CD4-positive, alpha-beta T cell treated with Interferon alpha-2 for 1 hour (primary cell): ENCODE measurements at regions not wholly inside any gene's neighbourhood (a gene's known extent, or its start where the extent isn't known, plus 50 kb on each side); places are given as distances from the start of the nearest gene placed in this dataset.

Experiments used
- DNase-seq, 2 donors: peaks; one replicate each; pipeline ENCODE4 v3.0.0-alpha.2; 2020 to 2022

DNA sequence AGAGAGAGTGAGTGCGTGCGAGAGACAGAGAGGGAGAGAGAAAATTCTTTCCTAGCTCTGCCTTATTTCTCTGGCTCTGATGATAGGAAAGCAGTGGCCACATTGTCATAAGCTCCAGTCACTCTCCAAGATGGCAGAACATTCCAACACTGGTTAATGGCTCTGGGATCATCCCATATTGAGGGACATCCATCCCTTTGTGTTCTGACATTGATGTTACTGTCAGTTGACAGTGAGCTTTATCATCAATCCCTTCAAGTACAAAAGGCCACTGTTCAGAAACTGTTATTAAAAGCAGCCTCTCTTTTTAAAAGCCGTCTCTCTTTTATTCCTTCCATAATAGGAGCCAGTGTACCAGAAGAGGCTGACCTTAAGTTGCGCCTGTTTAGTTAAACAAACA, 1084.9 kb upstream of the RBFOX1 start:
- no peak for DNase-seq

GRCh38 chr16:6247150-6247549, 1085.5 kb upstream of the RBFOX1 start:
- no peak for DNase-seq

- no peak for DNase-seq
These were observed 1086.4 kb upstream of the RBFOX1 start for GRCh38 chr16:6246266-6246665.

DNA sequence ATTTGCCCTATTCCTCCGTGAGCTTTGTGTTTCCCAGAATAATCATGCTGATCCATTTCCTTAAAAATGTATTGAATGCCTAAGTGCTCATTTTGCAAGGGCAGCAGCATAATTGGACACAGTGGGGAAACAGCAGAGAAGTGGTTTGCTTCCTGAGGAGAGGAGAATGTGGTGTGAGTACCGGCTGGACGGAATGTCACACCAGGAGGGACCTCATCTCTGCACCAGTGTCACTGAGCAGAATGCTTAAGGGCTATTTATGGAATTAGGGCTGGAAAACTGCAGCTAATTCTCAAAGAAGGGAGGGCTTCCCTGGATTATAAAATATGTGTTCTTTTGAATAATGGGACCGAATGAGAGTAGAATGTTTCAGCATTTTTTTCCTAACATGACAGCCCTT, 1100.6 kb upstream of the RBFOX1 start:
- DNase-seq = no peak

DNA sequence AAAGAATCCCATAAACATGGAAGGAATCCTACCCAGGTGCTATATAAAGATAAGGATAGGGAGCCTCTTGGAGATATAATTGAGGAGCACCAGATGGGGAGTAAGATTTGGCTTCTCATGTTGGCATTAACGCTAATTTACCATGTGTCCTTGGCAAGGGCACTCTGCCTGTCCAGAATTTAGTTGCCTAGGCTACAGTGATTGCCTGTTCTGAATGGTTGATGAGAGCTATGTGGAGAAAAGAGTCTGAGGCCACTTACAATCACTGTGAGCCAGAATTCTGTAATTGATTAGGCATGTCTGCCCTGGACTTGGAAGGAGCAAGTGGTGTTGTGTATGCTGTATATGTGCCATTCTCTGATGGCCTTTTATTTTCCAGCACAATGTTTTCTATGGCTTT, 1101.2 kb upstream of the RBFOX1 start:
- DNase-seq = no peak

DNA sequence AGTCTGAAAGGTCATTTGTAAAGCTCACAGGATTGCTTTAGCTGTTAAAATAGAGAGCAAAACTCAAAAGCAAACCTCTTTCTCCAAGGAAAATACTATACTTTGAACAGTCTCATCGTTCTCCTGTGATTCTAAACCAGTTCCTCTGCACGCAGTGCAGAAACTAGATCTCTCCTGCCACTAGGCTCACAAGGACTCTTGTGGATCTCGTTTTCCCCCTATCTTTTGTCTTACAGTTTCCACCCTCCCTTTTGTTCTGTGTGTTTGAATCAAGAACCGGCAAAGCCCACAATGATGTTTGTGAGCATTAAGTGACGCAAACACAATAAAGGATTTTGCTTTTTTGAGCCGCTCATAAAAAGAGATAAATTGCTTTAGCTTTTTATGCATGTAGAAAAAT, 1103.5 kb upstream of the RBFOX1 start:
- DNase-seq = no peak

DNA sequence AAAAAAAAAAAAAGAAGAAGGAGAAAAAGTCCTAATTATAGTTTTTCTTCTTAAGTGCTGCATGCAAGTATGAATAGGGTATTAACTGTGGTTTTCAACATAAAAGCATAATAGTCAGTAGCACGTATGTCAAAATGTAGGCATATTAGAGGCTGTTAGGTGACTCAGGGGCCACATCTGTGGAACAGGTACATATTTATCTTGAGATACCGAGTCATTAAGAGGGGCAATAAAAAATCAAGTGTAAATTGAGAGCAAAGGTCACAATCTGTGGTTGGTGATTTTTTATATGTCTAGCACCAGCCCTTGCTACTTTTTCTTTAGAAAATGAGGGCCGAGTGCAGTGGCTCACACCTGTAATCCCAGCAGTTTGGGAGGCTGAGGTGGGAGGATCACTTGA, 1113.8 kb upstream of the RBFOX1 start:
- no peak for DNase-seq

GRCh38 chr16:6216836-6217235, 1115.8 kb upstream of the RBFOX1 start:
- DNase-seq = no peak

DNA sequence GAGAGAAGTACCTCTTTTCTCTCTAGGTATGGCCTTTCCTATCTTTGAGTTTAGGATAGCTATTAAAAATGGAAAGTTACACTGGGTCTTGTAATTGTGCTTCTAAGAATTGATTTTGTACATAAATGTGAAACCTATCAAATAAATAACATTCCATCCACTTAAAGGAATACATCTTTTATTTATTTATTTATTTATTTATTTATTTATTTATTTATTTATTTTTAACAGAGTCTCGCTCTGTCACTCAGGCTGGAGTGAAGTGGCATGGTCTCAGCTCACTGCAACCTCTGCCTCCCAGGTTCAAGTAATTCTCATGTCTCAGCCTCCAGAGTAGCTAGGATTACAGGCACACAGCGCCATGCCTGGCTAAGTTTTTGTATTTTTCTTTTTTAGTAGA, 1114.0 kb upstream of the EEF2KMT start:
- no peak for DNase-seq

GRCh38 chr16:6209355-6209930, 1111.8 kb upstream of the EEF2KMT start:
- no peak for DNase-seq

DNA sequence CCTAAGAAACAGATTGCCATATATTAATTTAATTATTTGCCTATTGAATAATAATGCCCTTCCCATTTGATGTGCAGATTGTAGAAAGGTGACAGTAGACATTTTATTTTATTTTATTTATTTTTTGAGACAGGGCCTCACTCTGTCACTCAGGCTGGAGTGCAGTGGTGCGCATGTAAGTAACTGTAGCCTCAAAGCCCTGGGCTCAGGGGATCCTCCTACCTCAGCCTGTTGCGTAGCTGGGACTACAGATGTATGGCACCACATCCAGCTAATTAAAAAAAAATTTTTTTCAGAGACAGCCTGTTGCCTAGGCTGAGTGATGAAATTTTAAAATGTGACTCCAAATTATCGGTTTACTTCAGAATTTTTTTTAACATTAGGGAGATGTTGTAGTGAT, 1110.0 kb upstream of the EEF2KMT start:
- DNase-seq = no peak

GRCh38 chr16:6207124-6207523, 1109.5 kb upstream of the EEF2KMT start:
- DNase-seq = no peak

DNA sequence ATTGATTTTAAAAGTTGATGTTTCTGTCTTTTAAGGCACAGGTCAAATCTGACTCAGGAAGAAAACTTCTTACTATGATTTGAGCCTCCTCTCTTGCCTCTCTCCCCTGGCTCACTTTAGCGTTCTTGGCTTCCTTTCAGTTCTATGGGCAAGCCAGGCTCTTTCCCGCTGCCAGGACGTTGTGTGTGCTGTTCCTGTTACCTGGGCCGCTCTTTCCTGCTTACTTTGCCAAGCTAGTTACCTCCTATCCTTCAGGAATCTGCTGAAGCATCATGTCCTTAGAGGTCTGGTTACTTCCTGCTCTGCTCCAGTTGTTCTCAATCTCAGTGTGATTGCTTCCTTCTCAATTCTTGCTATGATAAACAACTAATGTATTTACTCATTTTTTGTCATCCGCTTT, 1108.5 kb upstream of the EEF2KMT start:
- no peak for DNase-seq

- DNase-seq = no peak
These were observed 1107.3 kb upstream of the EEF2KMT start for GRCh38 chr16:6204945-6205344.

- no peak for DNase-seq
These were observed 1103.3 kb upstream of the EEF2KMT start for GRCh38 chr16:6200861-6201260.

GRCh38 chr16:6200271-6200670, 1102.7 kb upstream of the EEF2KMT start:
- DNase-seq = no peak

DNA sequence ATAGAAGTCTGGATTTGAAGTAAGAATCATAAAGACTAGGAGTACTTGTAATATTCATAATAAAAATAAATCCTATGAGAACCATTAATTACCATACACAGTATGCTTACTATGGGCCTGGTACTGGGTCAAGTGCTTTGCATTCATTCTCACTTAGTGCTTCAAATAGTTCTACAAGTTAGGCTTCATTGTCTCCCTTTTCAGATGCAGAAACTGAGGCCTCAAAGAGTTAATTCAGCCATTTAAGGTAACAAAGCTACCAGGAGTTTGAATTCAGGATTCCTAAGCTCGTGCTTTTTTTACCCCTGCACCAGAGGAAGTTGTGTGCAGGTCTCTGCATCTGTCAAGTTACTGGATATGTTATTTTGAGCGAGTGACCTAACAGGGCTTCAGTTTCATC, 1098.4 kb upstream of the EEF2KMT start:
- DNase-seq = no peak

- no peak for DNase-seq
These were observed 1096.1 kb upstream of the EEF2KMT start for GRCh38 chr16:6193718-6194117.

- DNase-seq = no peak
These were observed 1095.4 kb upstream of the EEF2KMT start for GRCh38 chr16:6192984-6193383.

DNA sequence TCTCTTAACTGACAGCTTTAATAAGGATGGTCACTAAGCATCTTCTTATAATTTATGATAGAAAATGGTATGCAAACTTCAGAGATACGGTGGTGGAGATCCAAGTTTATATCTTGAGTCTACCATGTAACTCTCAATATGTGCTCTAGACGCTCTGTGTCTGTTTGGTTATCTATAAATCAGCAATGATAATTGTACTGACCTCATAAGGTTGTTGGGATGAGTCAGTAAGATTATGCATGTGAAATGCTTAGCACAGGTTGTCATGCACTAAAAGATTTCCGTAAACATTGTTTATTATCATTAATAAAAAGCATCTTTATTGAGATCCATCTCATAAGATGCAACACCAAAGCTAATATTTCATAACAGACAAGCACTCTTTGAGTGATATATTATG, 1094.9 kb upstream of the EEF2KMT start:
- no peak for DNase-seq

- no peak for DNase-seq
These were observed 1093.2 kb upstream of the EEF2KMT start for GRCh38 chr16:6190776-6191175.

GRCh38 chr16:6189216-6189615, 1091.6 kb upstream of the EEF2KMT start:
- no peak for DNase-seq

DNA sequence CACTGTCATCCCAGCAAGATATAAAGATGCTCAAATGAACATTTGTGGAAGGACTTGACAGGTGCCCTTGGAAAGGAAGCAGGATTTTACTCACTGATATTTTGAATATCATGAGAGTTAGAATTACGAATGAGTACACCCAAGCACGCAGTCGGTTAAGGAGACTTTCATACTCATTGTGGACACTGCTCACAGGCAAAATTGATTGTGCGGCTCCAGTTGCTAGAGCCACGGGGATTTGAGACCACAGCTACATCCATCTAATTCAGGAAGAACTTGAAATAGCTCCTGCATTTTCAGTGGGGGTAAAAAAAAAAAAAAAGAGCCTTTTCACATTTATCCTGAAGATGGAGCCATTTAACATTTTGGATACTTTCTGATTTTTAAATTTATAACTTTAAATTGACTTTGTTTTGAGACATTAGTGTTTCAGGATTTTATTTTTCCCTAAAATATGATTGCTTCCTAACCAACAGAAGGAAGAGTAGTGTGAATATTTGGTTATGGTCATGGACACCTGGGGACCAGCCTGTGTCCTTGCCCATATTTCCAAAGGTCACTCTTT, 1080.1 kb upstream of the EEF2KMT start:
- no peak for DNase-seq

- DNase-seq = no peak
These were observed 1072.4 kb upstream of the EEF2KMT start for GRCh38 chr16:6170022-6170421.

DNA sequence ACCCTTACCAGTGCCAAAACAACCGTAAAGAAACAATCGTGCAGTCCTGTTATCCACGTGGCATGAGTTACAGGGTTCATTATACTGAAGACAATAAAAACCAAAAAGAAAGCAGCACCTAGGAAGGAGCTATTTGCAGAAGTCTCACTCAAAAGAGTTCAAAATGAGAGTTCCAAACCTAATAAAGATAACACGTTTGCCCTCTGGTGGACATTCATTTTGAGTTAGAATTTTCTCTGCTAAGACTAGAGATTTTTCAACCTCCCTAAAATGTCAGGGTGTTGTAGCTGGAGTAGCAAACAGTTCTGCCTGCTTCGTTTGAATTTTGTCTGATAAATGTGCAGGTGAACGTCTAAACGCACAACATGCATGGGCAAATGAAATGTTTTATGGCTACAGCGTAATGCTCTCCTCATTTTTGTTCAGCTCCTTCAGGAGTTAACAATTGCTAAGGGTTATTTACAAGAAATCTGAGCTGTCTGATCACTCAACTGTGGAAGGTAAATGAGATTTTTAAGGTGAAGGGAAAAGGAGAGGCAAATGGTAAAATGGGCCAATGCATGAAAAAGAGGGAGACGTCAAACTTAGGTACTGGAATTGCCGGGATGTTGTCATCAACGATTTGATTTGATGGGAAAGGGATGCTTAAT, 1067.9 kb upstream of the EEF2KMT start:
- no peak for DNase-seq
